HG03342 (cell line): ENCODE measurements at regions not wholly inside any gene's neighbourhood (a gene's known extent, or its start where the extent isn't known, plus 50 kb on each side); places are given as distances from the start of the nearest gene placed in this dataset.
"Not testable (repeated sequence)": the region's sequence is repeated elsewhere in the genome, so short reads cannot be mapped to it uniquely, and the experiment has no call there.

ENCODE experiments used
- ATAC-seq: cut with Tn5 transposase; IDR thresholded peaks from one replicate; pipeline ENCODE4 v1.9.1; 2021; ENCODE audit warnings: mild to moderate bottlenecking, moderate library complexity; ENCODE audit not compliant: unreplicated experiment

DNA sequence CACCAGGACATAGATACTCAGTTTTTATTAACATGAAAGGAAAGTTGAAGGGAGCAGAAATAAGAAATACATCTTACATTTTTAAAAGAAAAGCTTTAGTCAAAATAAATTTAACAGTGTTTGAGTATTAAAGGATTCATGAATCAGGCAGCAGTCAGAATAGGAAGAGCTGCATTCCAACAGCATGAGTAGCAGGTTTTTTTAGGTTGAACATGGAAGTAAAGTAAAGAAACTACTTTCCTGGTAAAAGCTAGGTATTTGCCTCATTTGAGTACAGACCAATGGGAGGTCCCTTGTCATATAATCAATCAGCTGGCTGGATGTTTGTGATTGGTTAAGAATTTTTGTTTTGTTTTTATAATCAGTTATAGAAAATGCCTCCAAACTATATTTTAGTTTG lies 645.9 kb upstream of the INTU start:
- ATAC-seq = no peak

DNA sequence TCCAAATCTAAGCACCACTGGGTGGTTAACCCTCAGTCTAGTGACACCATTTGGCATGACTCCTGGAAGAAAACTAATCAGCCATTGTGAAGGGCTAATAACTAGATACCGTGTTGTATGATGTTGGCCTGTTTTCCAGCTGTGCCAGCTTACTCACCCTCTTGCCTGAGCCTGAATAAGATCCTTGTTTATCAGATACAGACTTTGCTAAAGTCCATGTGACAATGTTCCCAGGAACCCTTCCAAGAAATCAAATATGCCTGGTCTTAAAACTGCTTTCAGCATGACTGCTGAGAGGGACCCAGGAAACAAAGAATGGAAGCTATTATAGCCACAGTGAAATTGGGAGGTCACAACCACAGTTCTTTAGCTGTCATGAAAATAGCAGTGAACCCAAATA lies 640.8 kb upstream of the INTU start:
- no peak for ATAC-seq

DNA sequence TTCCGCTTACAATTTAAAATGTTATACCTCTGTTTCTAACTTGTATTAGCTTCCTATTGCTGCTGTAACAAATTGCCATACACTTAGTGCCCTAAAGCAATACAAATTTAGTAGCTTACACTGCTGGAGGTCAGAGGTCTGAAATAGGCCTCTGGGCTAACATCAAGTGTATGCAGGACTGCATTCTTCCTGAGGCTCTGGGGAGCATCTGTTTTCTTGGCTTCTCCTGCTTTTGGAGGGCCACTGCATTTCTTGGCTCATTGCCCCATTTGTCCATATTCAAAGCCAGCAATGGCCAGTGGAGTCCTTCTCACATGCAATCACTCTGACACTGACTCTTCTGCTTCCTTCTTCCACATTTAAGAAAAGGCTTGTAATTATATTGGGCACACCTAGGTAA lies 639.8 kb upstream of the INTU start:
- ATAC-seq = no peak

DNA sequence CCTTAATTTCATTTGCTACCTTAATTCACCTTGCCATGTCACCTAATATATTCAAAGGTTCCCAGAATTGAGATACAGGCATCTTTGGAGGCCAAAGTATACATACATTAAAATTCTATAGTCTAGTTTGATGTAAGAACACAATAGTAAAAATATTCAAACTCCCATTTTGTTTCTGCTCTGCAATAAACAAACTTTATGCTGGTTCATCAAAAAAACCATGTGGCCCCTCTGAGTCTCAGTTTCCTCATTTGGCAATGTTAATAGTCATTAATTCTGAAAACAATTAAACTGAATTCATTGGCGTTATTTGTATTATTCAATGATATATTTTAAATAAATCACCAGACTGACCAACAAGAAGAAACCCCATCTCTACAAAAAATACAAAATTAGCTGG lies 639.4 kb upstream of the INTU start:
- no peak for ATAC-seq

DNA sequence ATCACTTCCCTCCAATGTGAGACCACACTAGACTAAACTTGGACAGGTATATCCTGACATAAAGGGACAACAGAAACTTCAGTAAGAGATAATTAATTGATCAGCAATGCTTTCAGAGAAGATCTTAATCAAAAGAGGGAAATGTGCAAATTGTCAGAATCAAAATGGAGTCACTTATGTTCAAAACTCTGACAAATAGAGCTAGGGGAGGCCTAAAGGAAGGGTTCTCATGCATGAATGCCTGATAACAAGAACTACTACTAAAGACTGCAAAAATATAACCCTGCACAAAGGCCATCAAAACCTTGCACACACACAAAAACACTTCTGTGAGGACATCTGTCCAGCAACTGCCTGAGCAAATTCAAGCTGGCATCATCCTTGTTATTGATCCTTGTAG lies 637.5 kb upstream of the INTU start:
- ATAC-seq = no peak

DNA sequence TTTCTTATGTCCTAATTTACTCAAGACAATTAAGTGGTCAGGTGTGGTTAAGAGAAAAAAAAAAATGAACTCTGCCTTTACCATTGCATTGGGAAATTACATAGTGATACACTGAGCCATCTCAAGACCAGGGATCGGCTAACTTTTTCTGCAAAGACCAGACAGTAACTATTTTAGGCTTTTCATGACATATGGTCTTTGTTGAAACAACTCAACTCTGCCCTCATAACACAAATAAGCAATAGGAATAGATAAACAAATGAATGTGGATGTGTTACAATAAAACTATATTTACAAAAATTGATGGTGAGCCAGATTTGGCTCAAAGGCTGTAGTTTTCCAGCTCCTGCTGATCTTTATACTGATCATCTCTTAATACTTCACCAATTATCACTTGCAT lies 632.6 kb upstream of the INTU start:
- no peak for ATAC-seq

DNA sequence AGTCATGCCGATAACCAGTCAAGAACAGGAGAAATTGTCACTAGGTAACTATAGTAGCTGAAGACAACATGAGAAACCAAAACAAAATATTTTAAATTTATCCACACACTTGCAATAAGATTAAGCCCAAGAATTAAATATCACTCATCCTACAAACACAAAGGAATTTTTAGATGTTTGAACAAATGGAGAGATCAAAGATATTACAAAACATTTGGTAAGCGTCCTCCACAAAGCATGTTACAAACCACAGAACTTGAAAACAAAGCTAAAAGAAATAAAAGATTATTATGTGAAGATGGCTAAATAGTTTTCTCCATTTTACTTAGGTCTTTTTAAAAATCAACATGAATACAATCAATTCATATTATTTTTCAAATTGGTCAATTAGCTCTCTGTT lies 631.9 kb upstream of the INTU start:
- ATAC-seq = no peak

DNA sequence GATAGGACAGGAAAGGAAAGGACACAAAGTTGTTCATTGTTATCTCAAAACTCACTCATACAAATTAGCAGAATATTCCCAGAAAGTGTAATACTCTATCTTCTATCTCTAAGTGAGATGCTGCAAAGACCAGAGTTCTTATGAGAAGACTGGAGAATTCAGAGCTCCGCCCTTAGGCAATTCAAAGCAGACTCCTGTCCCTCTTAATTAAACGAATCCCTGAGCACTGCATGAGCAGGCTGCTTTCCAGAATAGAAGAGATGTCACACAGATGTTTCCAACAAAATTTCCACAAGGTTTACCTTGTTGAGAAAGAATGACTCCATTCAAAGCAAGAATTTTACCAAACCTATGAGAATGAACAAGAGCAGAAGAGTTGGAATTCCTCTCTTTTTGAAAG lies 630.8 kb upstream of the INTU start:
- ATAC-seq = no peak

DNA sequence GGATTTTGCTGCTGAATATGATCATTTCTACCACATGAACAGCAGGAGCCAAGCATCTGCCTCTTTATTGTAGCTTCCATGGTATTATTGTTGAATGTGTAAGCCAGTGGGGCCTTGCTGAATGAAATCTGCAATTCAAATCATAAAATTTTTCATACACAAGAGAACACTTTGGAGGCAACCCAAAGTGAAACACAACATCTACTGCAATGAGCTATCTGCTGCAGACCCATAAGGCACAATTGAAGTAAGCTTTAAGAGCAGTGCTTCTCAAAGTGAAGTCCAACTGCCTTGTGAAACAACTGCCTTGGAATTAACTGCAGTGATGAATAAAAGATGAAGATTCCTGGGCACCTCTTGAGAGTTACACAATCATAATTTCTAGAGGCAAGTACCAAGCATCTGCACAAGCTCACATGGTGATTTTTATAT lies 626.3 kb upstream of the INTU start:
- ATAC-seq = no peak

DNA sequence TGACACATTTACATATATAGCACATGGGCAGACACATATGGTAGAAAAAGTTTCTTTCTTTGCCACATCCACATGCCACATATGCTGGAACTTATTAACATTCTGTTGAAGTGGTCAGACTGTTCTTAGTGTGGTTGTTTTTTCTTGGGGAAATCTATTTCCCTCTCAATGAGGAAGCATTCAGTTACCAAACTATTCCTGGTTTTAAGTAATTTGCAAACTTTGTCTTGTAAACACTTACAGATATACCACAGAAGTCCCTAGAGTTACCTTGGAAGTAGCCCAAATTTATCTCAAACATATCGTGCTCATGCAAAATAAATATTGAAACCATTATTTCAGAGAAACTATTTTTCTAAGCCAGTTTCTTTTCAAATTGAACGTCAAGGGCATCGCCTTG lies 625.5 kb upstream of the INTU start:
- no peak for ATAC-seq

DNA sequence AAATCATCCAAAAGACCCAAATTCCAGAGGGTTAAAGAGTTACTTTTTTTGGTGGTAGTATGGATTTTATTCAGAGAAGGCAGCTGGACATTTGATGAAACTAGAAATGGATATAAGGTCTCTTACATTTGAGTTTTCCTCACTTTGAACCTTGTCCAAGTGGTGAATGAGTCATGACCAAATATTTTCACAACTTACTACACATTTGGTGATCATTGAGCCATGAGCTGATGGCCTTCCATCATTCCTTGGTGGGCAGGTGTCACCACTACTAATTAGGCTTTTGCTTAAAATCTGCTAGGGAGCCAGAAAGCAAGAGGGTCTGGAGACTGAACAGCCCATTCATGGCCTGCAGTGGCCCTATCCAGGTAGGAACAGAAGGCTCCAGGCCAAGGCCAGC lies 620.2 kb upstream of the INTU start:
- ATAC-seq = no peak

DNA sequence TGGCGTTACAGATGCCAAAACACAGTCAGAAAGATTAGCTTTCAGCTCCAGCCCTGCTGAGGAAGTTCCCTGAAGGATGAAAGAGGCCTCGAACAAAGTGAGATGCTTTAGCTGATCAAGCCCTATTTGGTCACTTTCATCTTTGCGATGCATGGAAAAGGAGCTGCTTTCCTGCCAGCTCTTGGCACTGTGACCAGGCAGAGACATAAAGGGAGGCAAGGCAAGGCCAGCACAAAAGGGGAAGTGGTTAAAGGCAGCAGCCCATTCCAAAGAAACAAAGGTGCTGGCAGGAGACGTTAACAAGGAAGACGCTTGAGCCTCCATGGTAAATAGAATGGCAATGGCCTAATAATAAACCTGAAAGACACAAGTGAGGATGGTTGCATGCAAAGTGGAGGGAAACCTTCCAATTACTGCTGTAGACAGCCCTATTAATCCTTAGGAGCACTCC lies 617.1 kb upstream of the INTU start:
- no peak for ATAC-seq

DNA sequence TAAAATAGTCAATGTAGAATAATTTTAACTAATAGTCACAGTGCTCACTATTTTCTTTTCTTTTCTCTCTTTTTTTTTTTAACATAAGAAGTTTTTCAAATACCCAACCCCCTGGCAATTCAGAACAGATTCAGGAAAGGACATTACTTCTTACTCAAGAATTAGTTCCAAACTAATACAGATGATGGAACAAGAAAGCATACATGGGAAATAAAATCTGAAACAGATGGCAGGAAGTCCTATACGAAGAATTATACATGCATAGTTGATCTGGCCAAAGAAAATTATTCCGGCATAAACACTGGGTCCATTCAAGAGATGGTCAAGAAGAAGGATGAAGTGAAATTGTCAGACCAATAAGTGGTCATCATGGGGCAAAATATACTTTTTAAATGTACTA lies 614.4 kb upstream of the INTU start:
- ATAC-seq = no peak

DNA sequence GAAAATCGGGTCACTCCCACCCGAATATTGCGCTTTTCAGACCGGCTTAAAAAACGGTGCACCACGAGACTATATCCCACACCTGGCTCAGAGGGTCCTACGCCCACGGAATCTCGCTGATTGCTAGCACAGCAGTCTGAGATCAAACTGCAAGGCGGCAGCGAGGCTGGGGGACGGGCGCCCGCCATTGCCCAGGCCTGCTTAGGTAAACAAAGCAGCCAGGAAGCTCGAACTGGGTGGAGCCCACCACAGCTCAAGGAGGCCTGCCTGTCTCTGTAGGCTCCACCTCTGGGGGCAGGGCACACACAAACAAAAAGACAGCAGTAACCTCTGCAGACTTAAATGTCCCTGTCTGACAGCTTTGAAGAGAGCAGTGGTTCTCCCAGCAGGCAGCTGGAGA lies 611.9 kb upstream of the INTU start:
- ATAC-seq = not testable (repeated sequence)

DNA sequence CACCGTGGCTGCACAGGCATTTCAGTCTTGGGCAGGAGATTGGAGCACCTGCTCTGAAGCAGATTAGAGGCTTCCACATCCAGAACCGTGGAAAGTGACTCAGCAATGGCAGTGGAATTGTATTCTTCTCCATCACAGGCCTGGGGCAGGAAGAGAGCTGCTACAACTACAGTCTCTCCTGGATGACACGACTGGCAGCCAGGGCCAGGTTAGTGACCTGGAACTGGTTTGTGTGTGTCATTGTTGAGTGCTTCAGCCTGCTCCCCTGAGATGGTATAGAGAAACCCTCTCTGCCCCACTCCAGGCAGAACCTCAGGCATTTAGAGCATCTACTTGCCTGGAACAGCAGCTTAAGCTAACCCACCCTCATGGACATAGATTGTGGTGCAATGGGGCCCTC lies 596.5 kb upstream of the INTU start:
- no peak for ATAC-seq

DNA sequence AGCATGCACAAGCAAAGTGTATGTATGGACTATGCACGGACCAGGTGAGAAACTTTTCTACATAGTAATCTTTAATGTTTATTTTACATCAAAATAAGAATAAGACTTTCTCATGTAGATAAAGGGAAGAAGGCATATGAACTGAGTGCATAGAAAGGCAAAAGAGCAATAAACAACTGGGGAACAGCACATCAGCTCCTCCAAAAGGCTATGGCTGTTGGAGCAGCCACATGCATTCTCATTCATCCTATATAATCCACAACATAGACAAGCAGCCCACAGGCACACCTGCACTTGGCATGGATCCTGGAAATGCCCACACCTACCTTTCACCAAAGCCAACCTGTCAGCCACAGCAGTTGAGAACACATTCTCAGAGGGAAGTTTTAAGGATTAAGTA lies 586.9 kb upstream of the INTU start:
- no peak for ATAC-seq

DNA sequence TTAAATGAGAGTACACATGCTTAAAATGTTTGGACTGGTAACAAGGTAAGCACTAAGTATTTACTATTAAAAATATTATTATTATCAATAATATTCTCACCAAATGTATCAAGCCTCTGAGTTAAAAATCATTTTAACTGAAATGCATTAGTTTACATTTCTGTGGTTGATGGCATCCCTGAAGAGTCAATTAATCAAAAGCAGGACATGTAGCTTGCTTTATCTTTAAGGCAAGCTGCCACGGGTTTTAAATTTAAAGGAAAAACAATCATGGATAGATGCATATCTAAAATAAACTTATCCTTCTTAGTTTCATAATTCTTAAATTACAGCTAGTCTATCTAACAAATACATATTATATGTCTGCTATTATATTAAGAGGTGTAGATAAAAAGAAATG lies 584.8 kb upstream of the INTU start:
- no peak for ATAC-seq

DNA sequence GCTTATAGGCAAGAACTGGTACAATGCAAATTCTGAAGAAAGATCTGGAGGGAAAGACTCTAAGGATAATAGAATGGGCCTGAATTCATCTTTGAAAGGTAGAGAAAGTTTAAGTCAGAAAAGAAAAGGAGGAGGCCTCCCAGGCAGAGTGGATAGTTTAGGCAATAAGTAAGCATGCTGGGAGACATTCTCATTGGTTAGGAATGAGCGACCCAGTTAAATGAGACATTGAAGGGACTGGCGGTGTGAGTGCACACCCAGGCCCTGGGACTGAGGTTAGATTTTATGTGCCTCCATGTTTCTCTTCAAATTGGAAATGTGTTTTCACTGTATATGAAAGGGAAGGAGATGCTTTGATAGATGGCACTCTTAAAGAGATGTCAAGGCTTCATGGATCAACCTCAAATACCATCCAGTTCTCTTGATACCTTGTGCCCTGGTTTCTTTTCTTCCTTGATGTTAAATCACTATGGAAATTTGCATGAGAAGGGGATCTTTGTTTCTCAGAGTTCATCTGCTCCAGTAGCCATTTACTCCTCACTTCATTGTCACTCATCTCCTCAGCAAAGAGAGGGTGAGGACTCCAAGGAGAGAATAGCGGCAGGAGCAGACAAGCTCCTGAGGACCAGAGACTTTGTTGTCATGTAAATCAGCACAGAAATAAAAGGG lies 584.2 kb upstream of the INTU start:
- ATAC-seq = no peak

DNA sequence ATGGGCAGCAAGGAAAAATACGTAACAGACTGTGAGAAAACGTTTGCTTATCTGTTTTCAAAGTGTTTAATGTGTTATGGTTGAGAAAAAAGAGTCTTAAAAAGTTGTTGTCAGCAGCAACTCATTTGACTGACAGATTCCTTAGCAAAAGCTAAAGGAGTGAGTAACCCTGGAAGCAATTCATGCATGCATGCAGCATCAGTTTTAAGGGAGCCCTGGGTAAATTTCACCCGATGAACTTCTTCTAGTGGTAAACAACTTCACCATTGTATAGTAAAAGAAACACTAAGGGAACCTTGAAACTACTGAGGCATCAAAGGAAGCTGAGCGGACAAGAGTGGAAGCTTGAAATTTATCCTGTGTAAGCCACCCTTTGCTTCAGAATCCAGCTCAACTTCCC lies 583.2 kb upstream of the INTU start:
- ATAC-seq = no peak

DNA sequence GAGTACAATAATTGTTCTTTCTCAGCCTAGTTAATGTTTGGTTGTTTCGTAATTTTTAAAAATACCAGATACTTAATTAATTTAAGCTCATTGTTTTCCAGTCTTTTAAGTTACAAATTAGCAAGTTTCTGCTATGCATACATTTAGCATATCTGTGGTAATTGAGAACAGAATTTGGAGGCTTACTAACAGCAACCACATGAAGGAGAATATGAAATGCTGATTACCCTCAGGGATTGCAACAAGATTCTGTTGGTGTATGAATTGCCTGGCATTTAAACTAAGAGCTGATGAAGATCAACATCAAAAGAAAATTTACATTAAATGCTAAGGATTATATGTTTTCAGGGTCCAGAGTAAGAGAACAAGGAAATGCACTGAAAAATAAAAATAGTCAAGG lies 580.0 kb upstream of the INTU start:
- no peak for ATAC-seq

DNA sequence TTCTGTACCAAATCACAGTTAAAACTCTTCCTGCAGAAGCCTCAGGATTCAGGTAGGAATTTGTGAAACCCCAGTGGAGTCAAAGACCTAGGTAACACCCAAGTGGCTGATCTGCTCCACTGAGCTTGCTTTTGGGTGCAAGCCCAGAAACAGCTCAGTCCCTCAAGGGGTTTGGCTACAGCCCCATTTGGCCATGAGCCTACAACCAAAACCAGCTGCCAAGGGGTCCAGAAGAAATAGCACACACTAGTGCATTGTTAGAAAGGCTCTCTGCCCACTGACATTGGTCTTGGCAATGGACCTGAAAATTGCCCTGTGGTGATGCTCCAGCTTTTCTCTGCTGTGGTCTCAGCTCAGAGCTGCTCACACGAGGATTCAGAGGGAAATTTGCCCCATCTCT lies 577.4 kb upstream of the INTU start:
- no peak for ATAC-seq

DNA sequence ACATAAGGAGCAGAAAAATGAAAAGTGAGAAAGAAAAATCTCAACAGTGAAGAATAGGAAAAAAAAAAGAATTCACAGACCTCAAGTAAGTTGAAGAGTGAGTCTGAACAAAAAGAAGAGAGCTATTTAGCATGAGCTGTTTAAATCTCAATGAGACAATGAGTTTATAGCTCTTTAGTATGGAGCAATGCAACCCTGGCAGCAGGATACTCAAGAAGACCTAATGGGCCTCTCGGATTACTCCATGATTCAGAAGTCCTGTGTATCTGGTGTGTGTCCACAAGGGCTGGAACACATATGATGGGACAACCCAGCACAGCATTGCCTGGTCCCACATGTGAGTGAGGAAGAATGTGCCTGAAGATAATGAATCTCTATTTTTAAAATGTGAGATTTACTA lies 563.1 kb upstream of the INTU start:
- ATAC-seq = no peak

DNA sequence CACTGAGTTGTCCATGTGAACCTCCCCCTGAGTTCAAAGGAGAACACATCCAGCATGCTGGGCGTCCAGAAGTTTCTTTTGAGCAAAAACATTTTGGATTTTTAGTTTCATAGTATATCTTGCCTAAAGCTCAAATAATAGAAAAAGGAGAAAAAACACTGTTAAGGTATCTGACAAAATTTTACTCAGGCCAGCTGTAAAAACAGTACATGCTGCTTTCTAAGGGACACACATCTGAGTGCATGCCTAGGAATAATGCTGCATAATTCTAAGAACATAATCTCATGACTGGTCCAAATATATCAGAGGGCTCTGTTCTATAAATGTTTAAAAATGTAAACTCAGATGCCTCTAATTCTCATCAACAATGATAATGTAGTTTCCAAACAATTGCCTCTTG lies 561.3 kb upstream of the INTU start:
- no peak for ATAC-seq

DNA sequence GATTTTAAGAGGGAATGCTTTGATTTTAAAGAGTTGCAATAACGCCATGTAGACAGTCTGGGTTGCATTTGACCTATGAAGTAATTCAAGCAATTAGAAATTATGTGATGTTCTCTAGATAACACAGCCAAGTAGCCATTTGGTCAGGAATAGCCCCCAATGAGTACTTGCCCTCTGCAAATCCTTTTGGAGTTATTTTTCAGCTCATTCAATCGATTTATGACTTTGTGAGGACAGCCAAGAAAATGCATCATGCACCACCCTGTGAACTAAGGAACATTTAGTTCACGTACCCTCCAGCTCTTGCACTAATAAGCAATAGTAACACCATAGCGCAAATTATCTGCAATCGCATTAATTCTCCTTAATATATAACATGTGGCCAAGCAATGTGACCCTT lies 552.6 kb upstream of the INTU start:
- ATAC-seq = no peak
